ENCODE measurements at regions not wholly inside any gene's neighbourhood (a gene's known extent, or its start where the extent isn't known, plus 50 kb on each side); places are given as distances from the start of the nearest gene placed in this dataset.

DNA sequence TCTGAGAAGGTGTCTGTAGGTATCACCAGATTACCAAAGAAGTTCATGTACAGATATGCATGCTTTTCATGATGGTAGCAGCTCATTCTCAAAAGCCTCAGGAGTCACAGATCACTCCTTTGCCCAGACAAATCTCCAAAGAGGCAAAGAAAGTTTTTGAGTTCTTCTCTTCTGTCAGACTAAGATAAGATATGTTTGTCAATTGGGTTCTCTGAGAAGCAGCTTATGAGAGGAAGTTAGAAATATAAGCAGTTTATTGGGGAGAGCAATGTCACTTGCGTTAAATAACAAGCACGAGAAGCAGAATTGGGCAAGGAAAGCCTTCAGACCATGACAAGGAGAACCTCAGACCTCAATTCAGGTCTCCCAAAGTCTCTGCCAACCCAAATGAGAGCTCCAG, 219.2 kb upstream of the KLF4 start:
- no peak for ATAC-seq
- DNase-seq (ENCODE audit: low spot score): no peak
- no peaks in the 10 kb centered on the region for H3K27me3 ChIP-seq (ENCODE audit: insufficient read depth)
- H3K27me3 Mint-ChIP-seq (ENCODE audit: insufficient read depth, low read depth, poor library complexity): no peaks in the 10 kb centered on the region
- no peak overlapping the region for H3K4me3 ChIP-seq
- TF ChIP-seq CREB1 (CRISPR knock-in tag; IDR thresholded peaks at IDR 0.05; ENCODE audit: low read depth) (no peak), EZH2phosphoT487 (IDR thresholded peaks at IDR 0.05; ENCODE audit: unreplicated experiment) (no peak), STAT1 (IDR thresholded peaks at IDR 0.05; ENCODE audit: unreplicated experiment) (no peak), EZH2 (IDR thresholded peaks at IDR 0.05; ENCODE audit: low read depth, unreplicated experiment) (no peak), ZNF114 (CRISPR knock-in tag; IDR thresholded peaks at IDR 0.05) (no peak), ZNF331 (CRISPR knock-in tag; IDR thresholded peaks at IDR 0.05; ENCODE audit: low read depth) (no peak), NANOG (IDR thresholded peaks at IDR 0.05; ENCODE audit: borderline replicate concordance) (no peak), JUNB (IDR thresholded peaks at IDR 0.05; ENCODE audit: unreplicated experiment) (no peak), POLR2AphosphoS5 (IDR thresholded peaks at IDR 0.05; ENCODE audit: low read depth) (no peak)
- TF ChIP-seq, protein P1, sequence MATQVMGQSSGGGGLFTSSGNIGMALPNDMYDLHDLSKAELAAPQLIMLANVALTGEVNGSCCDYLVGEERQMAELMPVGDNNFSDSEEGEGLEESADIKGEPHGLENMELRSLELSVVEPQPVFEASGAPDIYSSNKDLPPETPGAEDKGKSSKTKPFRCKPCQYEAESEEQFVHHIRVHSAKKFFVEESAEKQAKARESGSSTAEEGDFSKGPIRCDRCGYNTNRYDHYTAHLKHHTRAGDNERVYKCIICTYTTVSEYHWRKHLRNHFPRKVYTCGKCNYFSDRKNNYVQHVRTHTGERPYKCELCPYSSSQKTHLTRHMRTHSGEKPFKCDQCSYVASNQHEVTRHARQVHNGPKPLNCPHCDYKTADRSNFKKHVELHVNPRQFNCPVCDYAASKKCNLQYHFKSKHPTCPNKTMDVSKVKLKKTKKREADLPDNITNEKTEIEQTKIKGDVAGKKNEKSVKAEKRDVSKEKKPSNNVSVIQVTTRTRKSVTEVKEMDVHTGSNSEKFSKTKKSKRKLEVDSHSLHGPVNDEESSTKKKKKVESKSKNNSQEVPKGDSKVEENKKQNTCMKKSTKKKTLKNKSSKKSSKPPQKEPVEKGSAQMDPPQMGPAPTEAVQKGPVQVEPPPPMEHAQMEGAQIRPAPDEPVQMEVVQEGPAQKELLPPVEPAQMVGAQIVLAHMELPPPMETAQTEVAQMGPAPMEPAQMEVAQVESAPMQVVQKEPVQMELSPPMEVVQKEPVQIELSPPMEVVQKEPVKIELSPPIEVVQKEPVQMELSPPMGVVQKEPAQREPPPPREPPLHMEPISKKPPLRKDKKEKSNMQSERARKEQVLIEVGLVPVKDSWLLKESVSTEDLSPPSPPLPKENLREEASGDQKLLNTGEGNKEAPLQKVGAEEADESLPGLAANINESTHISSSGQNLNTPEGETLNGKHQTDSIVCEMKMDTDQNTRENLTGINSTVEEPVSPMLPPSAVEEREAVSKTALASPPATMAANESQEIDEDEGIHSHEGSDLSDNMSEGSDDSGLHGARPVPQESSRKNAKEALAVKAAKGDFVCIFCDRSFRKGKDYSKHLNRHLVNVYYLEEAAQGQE (IDR thresholded peaks at IDR 0.05; ENCODE audit: unreplicated experiment): no peak
- TF ChIP-seq, protein P2, sequence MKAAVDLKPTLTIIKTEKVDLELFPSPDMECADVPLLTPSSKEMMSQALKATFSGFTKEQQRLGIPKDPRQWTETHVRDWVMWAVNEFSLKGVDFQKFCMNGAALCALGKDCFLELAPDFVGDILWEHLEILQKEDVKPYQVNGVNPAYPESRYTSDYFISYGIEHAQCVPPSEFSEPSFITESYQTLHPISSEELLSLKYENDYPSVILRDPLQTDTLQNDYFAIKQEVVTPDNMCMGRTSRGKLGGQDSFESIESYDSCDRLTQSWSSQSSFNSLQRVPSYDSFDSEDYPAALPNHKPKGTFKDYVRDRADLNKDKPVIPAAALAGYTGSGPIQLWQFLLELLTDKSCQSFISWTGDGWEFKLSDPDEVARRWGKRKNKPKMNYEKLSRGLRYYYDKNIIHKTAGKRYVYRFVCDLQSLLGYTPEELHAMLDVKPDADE (IDR thresholded peaks at IDR 0.05): no peak
- TF ChIP-seq, protein P3, sequence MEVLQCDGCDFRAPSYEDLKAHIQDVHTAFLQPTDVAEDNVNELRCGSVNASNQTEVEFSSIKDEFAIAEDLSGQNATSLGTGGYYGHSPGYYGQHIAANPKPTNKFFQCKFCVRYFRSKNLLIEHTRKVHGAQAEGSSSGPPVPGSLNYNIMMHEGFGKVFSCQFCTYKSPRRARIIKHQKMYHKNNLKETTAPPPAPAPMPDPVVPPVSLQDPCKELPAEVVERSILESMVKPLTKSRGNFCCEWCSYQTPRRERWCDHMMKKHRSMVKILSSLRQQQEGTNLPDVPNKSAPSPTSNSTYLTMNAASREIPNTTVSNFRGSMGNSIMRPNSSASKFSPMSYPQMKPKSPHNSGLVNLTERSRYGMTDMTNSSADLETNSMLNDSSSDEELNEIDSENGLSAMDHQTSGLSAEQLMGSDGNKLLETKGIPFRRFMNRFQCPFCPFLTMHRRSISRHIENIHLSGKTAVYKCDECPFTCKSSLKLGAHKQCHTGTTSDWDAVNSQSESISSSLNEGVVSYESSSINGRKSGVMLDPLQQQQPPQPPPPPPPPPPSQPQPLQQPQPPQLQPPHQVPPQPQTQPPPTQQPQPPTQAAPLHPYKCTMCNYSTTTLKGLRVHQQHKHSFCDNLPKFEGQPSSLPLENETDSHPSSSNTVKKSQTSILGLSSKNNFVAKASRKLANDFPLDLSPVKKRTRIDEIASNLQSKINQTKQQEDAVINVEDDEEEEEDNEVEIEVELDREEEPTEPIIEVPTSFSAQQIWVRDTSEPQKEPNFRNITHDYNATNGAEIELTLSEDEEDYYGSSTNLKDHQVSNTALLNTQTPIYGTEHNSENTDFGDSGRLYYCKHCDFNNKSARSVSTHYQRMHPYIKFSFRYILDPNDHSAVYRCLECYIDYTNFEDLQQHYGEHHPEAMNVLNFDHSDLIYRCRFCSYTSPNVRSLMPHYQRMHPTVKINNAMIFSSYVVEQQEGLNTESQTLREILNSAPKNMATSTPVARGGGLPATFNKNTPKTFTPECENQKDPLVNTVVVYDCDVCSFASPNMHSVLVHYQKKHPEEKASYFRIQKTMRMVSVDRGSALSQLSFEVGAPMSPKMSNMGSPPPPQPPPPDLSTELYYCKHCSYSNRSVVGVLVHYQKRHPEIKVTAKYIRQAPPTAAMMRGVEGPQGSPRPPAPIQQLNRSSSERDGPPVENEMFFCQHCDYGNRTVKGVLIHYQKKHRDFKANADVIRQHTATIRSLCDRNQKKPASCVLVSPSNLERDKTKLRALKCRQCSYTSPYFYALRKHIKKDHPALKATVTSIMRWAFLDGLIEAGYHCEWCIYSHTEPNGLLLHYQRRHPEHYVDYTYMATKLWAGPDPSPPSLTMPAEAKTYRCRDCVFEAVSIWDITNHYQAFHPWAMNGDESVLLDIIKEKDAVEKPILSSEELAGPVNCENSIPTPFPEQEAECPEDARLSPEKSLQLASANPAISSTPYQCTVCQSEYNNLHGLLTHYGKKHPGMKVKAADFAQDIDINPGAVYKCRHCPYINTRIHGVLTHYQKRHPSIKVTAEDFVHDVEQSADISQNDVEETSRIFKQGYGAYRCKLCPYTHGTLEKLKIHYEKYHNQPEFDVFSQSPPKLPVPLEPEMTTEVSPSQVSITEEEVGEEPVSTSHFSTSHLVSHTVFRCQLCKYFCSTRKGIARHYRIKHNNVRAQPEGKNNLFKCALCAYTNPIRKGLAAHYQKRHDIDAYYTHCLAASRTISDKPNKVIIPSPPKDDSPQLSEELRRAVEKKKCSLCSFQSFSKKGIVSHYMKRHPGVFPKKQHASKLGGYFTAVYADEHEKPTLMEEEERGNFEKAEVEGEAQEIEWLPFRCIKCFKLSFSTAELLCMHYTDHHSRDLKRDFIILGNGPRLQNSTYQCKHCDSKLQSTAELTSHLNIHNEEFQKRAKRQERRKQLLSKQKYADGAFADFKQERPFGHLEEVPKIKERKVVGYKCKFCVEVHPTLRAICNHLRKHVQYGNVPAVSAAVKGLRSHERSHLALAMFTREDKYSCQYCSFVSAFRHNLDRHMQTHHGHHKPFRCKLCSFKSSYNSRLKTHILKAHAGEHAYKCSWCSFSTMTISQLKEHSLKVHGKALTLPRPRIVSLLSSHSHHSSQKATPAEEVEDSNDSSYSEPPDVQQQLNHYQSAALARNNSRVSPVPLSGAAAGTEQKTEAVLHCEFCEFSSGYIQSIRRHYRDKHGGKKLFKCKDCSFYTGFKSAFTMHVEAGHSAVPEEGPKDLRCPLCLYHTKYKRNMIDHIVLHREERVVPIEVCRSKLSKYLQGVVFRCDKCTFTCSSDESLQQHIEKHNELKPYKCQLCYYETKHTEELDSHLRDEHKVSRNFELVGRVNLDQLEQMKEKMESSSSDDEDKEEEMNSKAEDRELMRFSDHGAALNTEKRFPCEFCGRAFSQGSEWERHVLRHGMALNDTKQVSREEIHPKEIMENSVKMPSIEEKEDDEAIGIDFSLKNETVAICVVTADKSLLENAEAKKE (CRISPR knock-in tag; IDR thresholded peaks at IDR 0.05): no peak
- TF ChIP-seq, protein P4, sequence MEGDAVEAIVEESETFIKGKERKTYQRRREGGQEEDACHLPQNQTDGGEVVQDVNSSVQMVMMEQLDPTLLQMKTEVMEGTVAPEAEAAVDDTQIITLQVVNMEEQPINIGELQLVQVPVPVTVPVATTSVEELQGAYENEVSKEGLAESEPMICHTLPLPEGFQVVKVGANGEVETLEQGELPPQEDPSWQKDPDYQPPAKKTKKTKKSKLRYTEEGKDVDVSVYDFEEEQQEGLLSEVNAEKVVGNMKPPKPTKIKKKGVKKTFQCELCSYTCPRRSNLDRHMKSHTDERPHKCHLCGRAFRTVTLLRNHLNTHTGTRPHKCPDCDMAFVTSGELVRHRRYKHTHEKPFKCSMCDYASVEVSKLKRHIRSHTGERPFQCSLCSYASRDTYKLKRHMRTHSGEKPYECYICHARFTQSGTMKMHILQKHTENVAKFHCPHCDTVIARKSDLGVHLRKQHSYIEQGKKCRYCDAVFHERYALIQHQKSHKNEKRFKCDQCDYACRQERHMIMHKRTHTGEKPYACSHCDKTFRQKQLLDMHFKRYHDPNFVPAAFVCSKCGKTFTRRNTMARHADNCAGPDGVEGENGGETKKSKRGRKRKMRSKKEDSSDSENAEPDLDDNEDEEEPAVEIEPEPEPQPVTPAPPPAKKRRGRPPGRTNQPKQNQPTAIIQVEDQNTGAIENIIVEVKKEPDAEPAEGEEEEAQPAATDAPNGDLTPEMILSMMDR (conservative IDR thresholded peaks at IDR 0.05; ENCODE audit: low read depth in 2 of 2): no peak
- no peaks in the 10 kb centered on the region for H3K36me3 ChIP-seq (ENCODE audit: insufficient read depth)
- H3K9me2 ChIP-seq (ENCODE audit: insufficient read depth): no peaks in the 10 kb centered on the region; the same call in 1 of the 2 replicates
- H4K20me1 ChIP-seq (replicated peaks; ENCODE audit: insufficient read depth): no peaks in the 10 kb centered on the region
- H3K4me3 Mint-ChIP-seq: no peak overlapping the region
- no peaks in the 10 kb centered on the region for H3K36me3 Mint-ChIP-seq (ENCODE audit: low read depth)
- H3K4me1 ChIP-seq (ENCODE audit: insufficient read depth): no peaks in the 10 kb centered on the region
- H3K27ac Mint-ChIP-seq: no peak overlapping the region
- no peak overlapping the region for H3K4me2 ChIP-seq
- H3K9me3 Mint-ChIP-seq: no peaks in the 10 kb centered on the region
- no peak overlapping the region for H3K27ac ChIP-seq (ENCODE audit: low read depth)
- H3K4me1 Mint-ChIP-seq: no peaks in the 10 kb centered on the region
- H3K79me2 ChIP-seq (replicated peaks; ENCODE audit: insufficient read depth): no peaks in the 10 kb centered on the region
- H2AFZ ChIP-seq: no peak overlapping the region
- H3F3A ChIP-seq (replicated peaks; ENCODE audit: low read depth): no peaks in the 10 kb centered on the region

All from GM23338 (cell line).